SK-N-SH (cell line): ENCODE measurements at regions not wholly inside any gene's neighbourhood (a gene's known extent, or its start where the extent isn't known, plus 50 kb on each side); places are given as distances from the start of the nearest gene placed in this dataset.
A peak's percentile ranks its signal among the peaks of the same experiment; 100 is the strongest.

Source experiments
- CTCF ChIA-PET: fragments of 300-600, 350-600 bp; formaldehyde crosslinking; extraction: SDS; loops from one replicate; lab custom pipeline; 2021; lab: Yijun Ruan, JAX
- POLR2A ChIA-PET: fragments of 350-600 bp; sonication (Branson Sonifier 250); formaldehyde crosslinking; extraction: SDS; loops from one replicate; lab custom pipeline; 2020; ENCODE audit warnings: antibody characterized with exemption, inconsistent platforms; lab: Yijun Ruan, JAX
- DNase-seq: peaks from one replicate; pipeline ENCODE4 v3.0.0; 2012
- H2AFZ ChIP-seq: fragments of 200-600 bp; sonication (generic); 2 replicates; pipeline ENCODE4 v1.8.1; 2016; ENCODE audit warnings: antibody characterized with exemption, mild to moderate bottlenecking, low read depth
- H3F3A ChIP-seq: fragments of 200-600 bp; sonication (generic); replicated peaks from 2 replicates; pipeline ENCODE3; 2016; ENCODE audit warnings: antibody characterized with exemption, mild to moderate bottlenecking; ENCODE audit not compliant: insufficient read depth
- H3K27ac ChIP-seq, 2 experiments: fragments of 200-500 bp in 1 of 2; fragments of 200-600 bp in 1 of 2; sonication (Bioruptor generic) in 1 of 2; sonication (generic), shearing (Covaris generic) in 1 of 2; 2 replicates each; pipeline versions ENCODE4 v1.5.1 to v1.6.1; 2014 to 2016; ENCODE audit warnings: low read depth in 2 of 2, inconsistent platforms in 1 of 2, low read length in 1 of 2, mild to moderate bottlenecking in 1 of 2, mixed read lengths in 1 of 2
- H3K27me3 ChIP-seq: fragments of 200-600 bp; sonication (generic), shearing (Covaris generic); 2 replicates; pipeline ENCODE4 v1.6.1; 2016; ENCODE audit warnings: mixed run types; ENCODE audit not compliant: insufficient read depth
- H3K36me3 ChIP-seq, 2 experiments: fragments of 200-500 bp in 1 of 2; fragments of 200-600 bp in 1 of 2; sonication (Bioruptor generic) in 1 of 2; sonication (generic) in 1 of 2; replicated peaks in 1 of 2; 2 replicates each; pipeline versions ENCODE3 to v1.5.1; 2014 to 2016; ENCODE audit warnings: low read length in 1 of 2, mild to moderate bottlenecking in 1 of 2; ENCODE audit not compliant: insufficient read depth in 2 of 2, control insufficient read depth in 1 of 2
- H3K4me1 ChIP-seq, 2 experiments: fragments of 200-500 bp in 1 of 2; fragments of 200-600 bp in 1 of 2; sonication (Bioruptor generic) in 1 of 2; sonication (generic), shearing (Covaris generic) in 1 of 2; 2 replicates each; pipeline versions ENCODE4 v1.5.1 to v1.6.1; 2014 to 2016; ENCODE audit warnings: low read depth in 1 of 2, low read length in 1 of 2, mixed run types in 1 of 2; ENCODE audit not compliant: insufficient read depth in 2 of 2, control insufficient read depth in 1 of 2
- H3K4me2 ChIP-seq: fragments of 200-600 bp; sonication (generic), shearing (Covaris generic); 2 replicates; pipeline ENCODE4 v1.6.1; 2017; ENCODE audit warnings: mixed run types
- H3K4me3 ChIP-seq, 2 experiments: fragments of 200-500 bp in 1 of 2; fragments of 200-600 bp in 1 of 2; sonication (Bioruptor generic) in 1 of 2; sonication (generic), shearing (Covaris generic) in 1 of 2; 2 replicates each; pipeline versions ENCODE4 v1.5.1 to v1.8.1; 2014 to 2016; ENCODE audit warnings: low read depth in 2 of 2, inconsistent platforms in 1 of 2, low read length in 1 of 2, mild to moderate bottlenecking in 1 of 2, mixed read lengths in 1 of 2, moderate library complexity in 1 of 2
- H3K79me2 ChIP-seq: fragments of 200-600 bp; sonication (generic); 2 replicates; pipeline ENCODE4 v1.8.1; 2017; ENCODE audit warnings: mild to moderate bottlenecking; ENCODE audit not compliant: insufficient read depth
- H3K9ac ChIP-seq: fragments of 200-600 bp; sonication (generic); 2 replicates; pipeline ENCODE4 v1.6.1; 2017; ENCODE audit warnings: mixed run types
- H3K9me2 ChIP-seq: fragments of 200-600 bp; sonication (generic); 2 replicates; pipeline ENCODE4 v1.6.1; 2017; ENCODE audit warnings: mixed run types
- H3K9me3 ChIP-seq: fragments of 200-600 bp; sonication (generic); 2 replicates; pipeline ENCODE4 v1.6.1; 2017; ENCODE audit warnings: mixed run types, mild to moderate bottlenecking, moderate library complexity
- H4K20me1 ChIP-seq: fragments of 200-600 bp; sonication (generic); 2 replicates; pipeline ENCODE4 v1.6.1; 2017; ENCODE audit warnings: mild to moderate bottlenecking, mixed run types; ENCODE audit not compliant: insufficient read depth
- ELF1 ChIP-seq: IDR thresholded peaks from 2 replicates; pipeline ENCODE4 v1.4.0; 2012
- EP300 ChIP-seq, 2 experiments: IDR thresholded peaks; 2 replicates each; pipeline versions ENCODE4 v1.4.0 to v1.6.1; 2012; ENCODE audit warnings: borderline replicate concordance in 1 of 2, low read depth in 1 of 2, low read length in 1 of 2
- FOSL2 ChIP-seq: IDR thresholded peaks from 2 replicates; pipeline ENCODE4 v1.4.0; 2012; ENCODE audit warnings: low read depth, mild to moderate bottlenecking, moderate library complexity, borderline replicate concordance
- FOXJ3 ChIP-seq: sonication (generic); formaldehyde crosslinking; IDR thresholded peaks from 2 replicates; pipeline ENCODE4 v1.5.1; 2020; ENCODE audit warnings: mild to moderate bottlenecking, missing genetic modification reagents
- GATA2 ChIP-seq: sonication (generic); formaldehyde crosslinking; IDR thresholded peaks from 2 replicates; pipeline ENCODE4 v1.5.0; 2020; ENCODE audit warnings: mild to moderate bottlenecking, missing genetic modification reagents
- MAX ChIP-seq: IDR thresholded peaks from 2 replicates; pipeline ENCODE4 v1.4.0; 2012; ENCODE audit warnings: low read depth
- NRF1 ChIP-seq: IDR thresholded peaks from 2 replicates; pipeline ENCODE4 v1.6.1; 2012; ENCODE audit warnings: low read depth, mild to moderate bottlenecking, low read length
- POLR2AphosphoS5 ChIP-seq: IDR thresholded peaks from 2 replicates; pipeline ENCODE4 v1.6.1; 2012; ENCODE audit warnings: low read depth, low read length
- REST ChIP-seq: IDR thresholded peaks from 2 replicates; pipeline ENCODE4 v1.6.1; 2012; ENCODE audit warnings: mild to moderate bottlenecking, low read depth, low read length, moderate library complexity
- SIN3A ChIP-seq: IDR thresholded peaks from 2 replicates; pipeline ENCODE4 v1.6.1; 2012; ENCODE audit warnings: low read depth, mild to moderate bottlenecking, low read length, moderate library complexity, borderline replicate concordance
- SMC3 ChIP-seq: IDR thresholded peaks from 2 replicates; pipeline ENCODE4 v1.6.1; 2012; ENCODE audit warnings: low read depth, low read length, improper control_type of control experiment
- USF1 ChIP-seq: IDR thresholded peaks from 2 replicates; pipeline ENCODE4 v1.4.0; 2012; ENCODE audit warnings: low read depth, borderline replicate concordance
- ZBTB33 ChIP-seq: IDR thresholded peaks from 2 replicates; pipeline ENCODE4 v1.4.0; 2012; ENCODE audit warnings: low read depth, borderline replicate concordance
- WGBS: methylation state at CpG from one replicate; pipeline ENCODE4 v1.1.6; 2017; ENCODE audit warnings: low lambda C conversion rate; 5-methylcytosine and 5-hydroxymethylcytosine counted together

- TF ChIP-seq SMC3: no peak
These were observed 92.2 kb upstream of the HIVEP1 start (continued) for GRCh38 chr6:11919771-11920440.

- no peaks in the 10 kb centered on the region for H3K79me2 ChIP-seq
- no peaks in the 10 kb centered on the region for H3K27me3 ChIP-seq
- peaks cover 12 to 30% of the 10 kb centered on the region in 2 experiments for H3K4me1 ChIP-seq
- no peak for TF ChIP-seq USF1
- TF ChIP-seq ELF1: no peak
- no peak for TF ChIP-seq GATA2 (CRISPR knock-in tag)
- no peak for TF ChIP-seq POLR2AphosphoS5
- no peak for TF ChIP-seq ZBTB33
- TF ChIP-seq EP300 (IDR thresholded peaks at IDR 0.05; ENCODE audit: borderline replicate concordance in 1 of 2, low read depth in 1 of 2, low read length in 1 of 2): no peak
- TF ChIP-seq FOSL2: no peak
- no peak for TF ChIP-seq NRF1
- TF ChIP-seq MAX: no peak
- no peak for TF ChIP-seq FOXJ3
- no peak for TF ChIP-seq REST
- no peak for TF ChIP-seq SIN3A
- H3K4me3 ChIP-seq: no peak overlapping the region
- peaks cover 15% of the 10 kb centered on the region for H3F3A ChIP-seq
- no peaks in the 10 kb centered on the region for H3K36me3 ChIP-seq
- POLR2A ChIA-PET: no interaction called here
- WGBS: 69% methylated on average over 9 of the region's 9 CpGs
- peak overlapping the region; percentile 68 for H3K4me2 ChIP-seq
- CTCF ChIA-PET: no interaction called here
- H3K9me2 ChIP-seq: no peaks in the 10 kb centered on the region
- H3K27ac ChIP-seq: peak overlapping the region in 1 of 2 experiments; percentile 80; a peak in 3 of 4 replicates
- peak overlapping the region; percentile 54; the same call in 1 of the 2 replicates for H2AFZ ChIP-seq
- H4K20me1 ChIP-seq: no peaks in the 10 kb centered on the region
- peak overlapping the region; percentile 68 for H3K9ac ChIP-seq
- H3K9me3 ChIP-seq: no peaks in the 10 kb centered on the region
- DNase-seq: no peak
These were observed 93.1 kb upstream of the HIVEP1 start for GRCh38 chr6:11918739-11919605.
